Renal cortical epithelial cell (primary cell): ENCODE measurements at regions not wholly inside any gene's neighbourhood (a gene's known extent, or its start where the extent isn't known, plus 50 kb on each side); places are given as distances from the start of the nearest gene placed in this dataset.
"Not testable (repeated sequence)": the region's sequence is repeated elsewhere in the genome, so short reads cannot be mapped to it uniquely, and the experiment has no call there.

Experiments used
- DNase-seq: peaks from one replicate; pipeline ENCODE4 v3.0.0-alpha.2; 2011; ENCODE audit warnings: low read depth

GRCh38 chr7:79778786-79779770 lies 325.6 kb upstream of the MAGI2 start:
- DNase-seq = peak; percentile 80

GRCh38 chr7:79775911-79776310 lies 322.4 kb upstream of the MAGI2 start:
- no peak for DNase-seq

GRCh38 chr7:79774150-79774549 lies 320.7 kb upstream of the MAGI2 start:
- no peak for DNase-seq

- no peak for DNase-seq
These were observed 317.5 kb upstream of the MAGI2 start for GRCh38 chr7:79770970-79771369.

DNA sequence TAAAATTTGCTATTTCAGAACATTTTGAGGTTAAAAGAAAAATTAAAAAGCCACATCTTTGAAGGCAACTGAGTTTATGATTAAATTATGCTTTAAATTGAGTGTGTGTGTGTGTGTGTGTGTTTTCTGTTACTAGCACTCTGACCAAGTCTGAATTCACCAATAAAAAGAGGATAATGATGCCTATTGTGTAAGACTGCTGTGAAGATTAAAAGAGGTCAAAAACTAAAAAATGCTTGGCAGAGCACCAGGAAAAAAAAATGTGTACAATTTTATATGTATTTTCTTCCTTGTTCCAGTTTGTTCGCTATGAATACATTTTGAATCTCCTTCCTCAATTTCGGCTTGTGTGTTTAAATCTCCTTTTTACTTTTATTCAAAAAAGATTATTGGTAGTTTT lies 316.6 kb upstream of the MAGI2 start:
- no peak for DNase-seq

DNA sequence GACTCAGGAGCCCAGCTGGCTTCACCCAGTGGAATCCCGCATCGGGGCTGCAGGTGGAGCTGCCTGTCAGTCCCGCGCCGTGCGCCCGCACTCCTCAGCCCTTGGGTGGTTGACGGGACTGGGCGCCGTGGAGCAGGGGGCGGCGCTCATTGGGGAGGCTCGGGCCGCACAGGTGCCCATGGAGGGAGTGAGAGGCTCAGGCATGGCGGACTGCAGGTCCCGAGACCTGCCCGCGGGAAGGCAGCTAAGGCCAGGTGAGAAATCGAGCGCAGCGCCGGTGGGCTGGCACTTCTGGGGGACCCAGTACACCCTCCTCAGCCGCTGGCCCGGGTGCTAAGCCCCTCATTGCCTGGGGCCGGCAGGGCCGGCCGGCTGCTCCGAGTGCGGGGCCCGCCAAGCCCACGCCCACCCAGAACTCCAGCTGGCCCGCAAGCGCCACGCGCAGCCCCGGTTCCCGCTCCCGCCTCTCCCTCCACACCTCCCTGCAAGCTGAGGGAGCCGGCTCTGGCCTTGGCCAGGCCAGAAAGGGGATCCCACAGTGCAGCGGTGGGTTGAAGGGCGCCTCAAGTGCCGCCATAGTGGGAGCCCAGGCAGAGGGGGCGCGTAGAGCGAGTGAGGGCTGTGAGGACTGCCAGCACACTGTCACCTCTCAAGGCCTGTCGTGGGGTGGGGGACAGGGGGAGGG lies 314.6 kb upstream of the MAGI2 start:
- DNase-seq = not testable (repeated sequence)

- not testable (repeated sequence) for DNase-seq
These were observed 313.7 kb upstream of the MAGI2 start for GRCh38 chr7:79767192-79767591.

DNA sequence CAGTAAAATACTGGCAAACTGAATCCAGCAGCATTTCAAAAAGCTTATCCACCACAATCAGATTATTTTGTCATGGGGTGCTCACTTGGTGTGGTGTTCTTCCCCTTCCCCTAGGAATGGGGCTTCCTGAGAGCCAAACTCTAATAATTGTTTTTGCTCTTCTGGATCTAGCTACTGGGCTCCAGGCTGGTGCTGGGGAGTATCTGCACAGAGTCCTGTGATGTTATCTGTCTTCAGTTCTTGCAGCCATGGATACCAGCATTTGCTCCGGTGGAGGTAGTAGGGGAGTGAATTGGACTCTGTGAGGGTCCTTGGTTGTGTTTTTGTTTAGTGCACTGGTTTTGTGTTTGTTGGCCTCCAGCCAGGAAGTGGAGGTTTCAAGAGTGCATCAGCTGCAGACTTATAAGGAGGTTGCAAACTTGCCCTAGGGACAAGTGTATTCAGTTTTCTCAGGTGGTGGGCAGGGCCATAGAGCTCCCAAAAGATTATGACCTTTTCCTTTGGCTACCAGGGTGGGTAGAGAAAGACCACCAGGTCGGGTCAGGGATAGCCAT lies 308.5 kb upstream of the MAGI2 start:
- DNase-seq = no peak

DNA sequence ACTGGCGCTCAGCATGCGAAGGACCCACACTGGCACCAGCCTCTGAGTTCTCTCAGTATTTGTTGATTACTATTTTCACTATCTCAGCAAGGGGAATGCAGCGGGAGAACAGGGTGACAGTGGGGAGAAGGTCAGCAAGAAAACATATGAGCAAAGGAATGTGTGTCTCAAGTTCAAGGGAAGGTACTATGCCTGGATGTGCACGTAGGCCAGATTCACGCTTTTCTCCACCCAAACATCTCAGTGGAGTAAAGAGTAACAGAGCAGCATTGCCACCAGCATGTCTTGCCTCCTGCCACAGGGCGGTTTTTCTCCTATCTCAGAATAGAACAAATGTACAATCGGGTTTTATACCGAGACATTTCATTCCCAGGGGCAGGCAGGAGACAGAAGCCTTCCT lies 297.5 kb upstream of the MAGI2 start:
- DNase-seq = not testable (repeated sequence)

- no peak for DNase-seq
These were observed 296.4 kb upstream of the MAGI2 start for GRCh38 chr7:79749856-79750255.

DNA sequence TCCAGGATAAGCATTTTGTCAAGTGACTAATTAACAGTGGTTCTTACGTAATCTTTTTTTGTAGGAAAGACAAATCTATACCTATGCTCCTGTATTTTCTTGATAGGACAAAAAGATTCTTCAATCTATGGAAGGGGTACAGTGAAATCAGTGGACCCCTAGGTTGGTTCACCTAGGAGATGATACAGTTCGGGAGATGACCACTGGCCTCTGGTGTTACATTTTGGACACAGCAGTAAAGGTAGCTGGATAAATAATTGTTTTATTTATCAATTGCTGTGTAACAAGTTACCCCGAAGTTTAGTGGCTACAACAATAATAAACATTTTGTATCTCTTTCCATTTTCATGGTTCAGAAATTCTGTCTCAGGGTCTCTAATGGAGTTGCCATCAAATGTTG lies 288.2 kb upstream of the MAGI2 start:
- DNase-seq = peak; percentile 11

DNA sequence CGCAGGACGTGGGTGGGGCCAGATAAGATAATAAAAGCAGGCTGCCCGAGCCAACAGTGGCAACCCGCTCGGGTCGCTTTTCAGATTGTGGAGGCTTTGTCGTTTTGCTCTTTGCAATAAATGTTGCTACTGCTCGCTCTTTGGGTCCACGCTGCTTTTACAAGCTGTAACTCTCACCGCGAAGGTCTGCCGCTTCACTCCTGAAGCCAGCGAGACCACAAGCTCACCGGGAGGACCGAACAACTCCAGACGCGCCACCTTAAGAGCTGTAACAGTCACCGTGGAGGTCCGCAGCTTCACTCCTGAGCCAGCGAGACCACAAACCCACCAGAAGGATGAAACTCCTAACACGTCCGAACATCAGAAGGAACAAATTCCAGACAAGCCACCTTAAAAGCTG lies 286.6 kb upstream of the MAGI2 start:
- DNase-seq = no peak

DNA sequence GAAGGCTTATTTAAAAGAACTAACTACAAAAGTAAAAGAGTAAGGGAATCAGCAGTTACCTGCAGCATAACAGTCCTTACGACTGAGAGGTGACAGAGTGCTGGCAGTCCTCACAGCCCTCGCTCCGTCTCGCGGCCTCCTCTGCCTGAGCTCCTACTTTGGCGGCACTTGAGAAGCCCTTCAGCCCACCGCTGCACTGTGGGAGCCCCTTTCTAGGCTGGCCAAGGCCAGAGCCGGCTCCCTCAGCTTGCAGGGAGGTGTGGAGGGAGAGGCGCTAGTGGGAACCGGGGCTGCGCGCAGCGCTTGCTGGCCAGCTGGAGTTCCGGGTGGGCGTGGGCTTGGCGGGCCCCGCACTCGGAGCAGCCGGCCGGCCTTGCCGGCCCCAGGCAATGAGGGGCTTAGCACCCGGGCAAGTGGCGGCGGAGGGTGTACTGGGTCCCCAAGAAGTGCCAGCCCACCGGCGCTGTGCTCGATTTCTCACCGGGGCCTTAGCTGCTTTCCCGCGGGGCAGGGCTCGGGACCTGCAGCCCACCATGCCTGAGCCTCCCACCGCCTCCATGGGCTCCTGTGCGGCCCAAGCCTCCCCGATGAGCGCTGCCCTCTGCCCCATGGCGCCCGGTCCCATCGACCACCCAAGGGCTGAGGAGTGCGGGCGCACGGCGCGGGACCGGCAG lies 285.7 kb upstream of the MAGI2 start:
- DNase-seq = not testable (repeated sequence)

- DNase-seq = no peak
These were observed 283.0 kb upstream of the MAGI2 start for GRCh38 chr7:79736418-79736817.

- DNase-seq = no peak
These were observed 281.5 kb upstream of the MAGI2 start for GRCh38 chr7:79735012-79735411.

GRCh38 chr7:79734181-79734580 lies 280.7 kb upstream of the MAGI2 start:
- DNase-seq = no peak

DNA sequence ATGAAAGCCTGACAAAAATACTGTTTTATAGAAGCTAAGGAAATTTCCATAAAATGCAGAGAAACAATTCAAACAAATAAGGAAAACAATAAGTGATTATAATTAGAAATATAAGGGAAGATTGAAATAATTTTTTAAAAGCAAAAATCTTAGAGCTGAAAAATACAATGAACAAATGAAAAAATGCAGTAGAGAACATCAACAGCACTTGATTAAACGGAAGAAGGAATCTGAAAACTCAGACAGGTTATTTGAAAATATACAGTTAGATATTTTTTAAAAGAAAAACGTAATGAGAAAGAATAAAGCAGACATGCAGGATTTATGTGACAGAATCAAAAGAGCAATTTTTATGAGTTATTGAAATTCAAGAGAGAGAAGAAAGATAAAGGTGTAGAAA lies 279.1 kb upstream of the MAGI2 start:
- no peak for DNase-seq

DNA sequence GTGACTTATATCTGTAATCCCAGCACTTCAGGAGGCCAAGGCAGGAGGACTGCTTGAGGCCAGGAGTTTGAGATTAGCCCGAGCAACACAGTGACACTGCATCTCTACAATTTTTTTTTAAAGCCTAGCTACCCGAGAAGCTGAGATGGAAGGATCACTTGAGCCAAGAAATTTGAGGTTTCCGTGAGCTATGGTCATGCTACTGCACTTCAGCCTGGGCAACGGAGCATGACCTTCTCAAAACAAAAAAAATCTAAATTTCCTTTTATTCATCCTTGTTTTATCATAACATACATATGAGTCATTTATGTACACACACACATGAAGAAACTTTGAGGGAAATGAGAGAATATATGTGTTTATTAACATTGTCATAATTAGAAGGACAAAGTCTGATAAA lies 277.5 kb upstream of the MAGI2 start:
- peak; percentile 14 for DNase-seq

DNA sequence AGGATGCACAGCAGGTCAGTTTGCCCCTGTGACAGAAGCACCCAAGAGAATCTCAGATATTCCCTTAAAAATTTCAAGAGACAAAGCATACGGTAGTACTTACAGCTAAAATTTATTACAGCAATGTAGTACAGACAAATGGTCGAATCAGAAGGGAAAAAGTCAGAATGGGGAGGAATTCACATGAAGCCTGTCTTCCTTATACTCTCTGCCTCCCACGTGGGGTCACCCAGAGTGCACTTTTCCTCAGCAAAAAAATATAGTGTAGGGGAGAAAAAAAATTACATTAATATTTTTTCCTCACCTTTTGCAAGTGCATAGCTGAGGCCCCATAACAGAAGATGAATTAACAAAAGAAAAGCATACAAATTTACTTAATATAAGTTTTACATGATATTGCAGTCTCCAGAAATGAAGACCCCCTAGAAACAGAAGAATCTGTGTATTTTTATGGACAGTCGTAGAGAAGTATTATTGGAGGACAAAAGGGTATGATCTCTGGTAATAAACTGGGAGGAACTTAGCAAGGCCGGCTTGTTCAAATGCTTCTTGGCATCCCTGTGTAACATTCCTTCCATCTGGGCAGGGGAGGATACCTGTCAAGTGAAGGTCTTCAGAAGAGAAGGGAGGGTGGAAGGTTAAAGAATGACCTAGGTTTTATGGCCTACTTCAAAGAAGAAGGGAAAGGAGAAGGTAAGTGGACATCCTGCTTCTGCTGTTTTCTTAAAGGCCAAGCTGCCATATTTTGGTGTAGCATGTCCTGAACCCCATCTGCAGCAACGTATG lies 270.6 kb upstream of the MAGI2 start:
- DNase-seq = no peak

GRCh38 chr7:79722217-79722616 lies 268.8 kb upstream of the MAGI2 start:
- DNase-seq = no peak

DNA sequence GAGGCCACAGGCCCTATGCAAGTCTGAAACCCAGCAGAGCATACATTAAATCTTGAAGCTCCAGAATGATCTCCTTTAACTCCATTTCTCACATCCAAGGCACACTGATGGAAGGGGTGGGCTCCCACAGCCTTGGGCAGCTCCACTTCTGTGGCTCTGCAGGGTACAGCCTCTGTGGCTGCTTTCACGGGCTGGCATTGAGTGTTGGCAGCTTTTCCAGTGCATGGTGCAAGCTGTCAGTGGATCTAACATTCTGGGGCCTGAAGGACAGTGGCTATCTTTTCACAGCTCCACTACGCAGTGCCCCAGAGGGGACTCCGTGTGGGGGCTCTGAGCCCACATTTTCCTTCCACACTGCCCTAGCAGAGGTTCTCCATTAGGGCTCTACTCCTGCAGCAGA lies 265.7 kb upstream of the MAGI2 start:
- DNase-seq = no peak
